Fibroblast of skin of right quadriceps (primary cell): ENCODE measurements at regions not wholly inside any gene's neighbourhood (a gene's known extent, or its start where the extent isn't known, plus 50 kb on each side); places are given as distances from the start of the nearest gene placed in this dataset.
A peak's percentile ranks its signal among the peaks of the same experiment; 100 is the strongest.

Source experiments
- DNase-seq: peaks from one replicate; pipeline ENCODE4 v3.0.0-alpha.2; 2013

DNA sequence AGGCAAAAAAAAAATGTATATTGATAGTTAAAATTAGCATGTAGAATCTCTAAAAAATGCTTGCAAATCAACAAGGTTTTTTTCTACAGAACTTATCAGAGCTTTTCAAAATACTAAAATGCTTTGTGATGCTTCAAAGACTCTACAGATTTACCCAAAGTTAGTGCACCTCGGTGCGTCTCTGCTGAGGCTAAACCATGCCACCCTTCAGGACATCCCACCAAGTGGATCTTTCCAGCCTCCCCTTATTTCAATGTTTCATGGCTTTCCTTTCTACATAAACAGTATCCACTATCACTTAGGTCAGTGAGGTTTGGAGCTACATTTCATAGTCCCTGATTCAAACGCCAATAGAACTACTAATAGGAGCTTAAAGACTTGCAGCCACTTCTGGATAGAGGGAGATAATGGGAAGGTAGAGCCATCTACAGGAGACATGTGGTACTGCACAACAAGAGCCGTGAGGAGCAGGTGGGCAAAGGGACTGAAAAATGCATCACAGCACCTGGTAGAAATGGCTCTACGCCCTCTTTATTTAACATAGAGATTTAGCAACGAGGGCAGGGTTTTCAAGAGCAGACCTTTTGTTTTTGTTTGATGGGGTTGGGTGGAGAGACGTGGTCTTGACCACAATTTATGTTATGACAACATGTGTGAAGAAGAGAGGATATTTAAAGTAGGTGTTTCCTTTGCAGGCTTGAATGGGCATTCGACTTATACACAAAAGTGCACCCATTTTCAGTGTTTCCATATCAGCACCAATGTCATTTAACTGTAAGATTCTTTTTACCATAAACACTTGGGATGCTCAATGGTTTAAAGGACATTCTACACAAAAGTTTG, 56.1 kb upstream of the SLC35G4 start:
- peak; percentile 64 for DNase-seq

DNA sequence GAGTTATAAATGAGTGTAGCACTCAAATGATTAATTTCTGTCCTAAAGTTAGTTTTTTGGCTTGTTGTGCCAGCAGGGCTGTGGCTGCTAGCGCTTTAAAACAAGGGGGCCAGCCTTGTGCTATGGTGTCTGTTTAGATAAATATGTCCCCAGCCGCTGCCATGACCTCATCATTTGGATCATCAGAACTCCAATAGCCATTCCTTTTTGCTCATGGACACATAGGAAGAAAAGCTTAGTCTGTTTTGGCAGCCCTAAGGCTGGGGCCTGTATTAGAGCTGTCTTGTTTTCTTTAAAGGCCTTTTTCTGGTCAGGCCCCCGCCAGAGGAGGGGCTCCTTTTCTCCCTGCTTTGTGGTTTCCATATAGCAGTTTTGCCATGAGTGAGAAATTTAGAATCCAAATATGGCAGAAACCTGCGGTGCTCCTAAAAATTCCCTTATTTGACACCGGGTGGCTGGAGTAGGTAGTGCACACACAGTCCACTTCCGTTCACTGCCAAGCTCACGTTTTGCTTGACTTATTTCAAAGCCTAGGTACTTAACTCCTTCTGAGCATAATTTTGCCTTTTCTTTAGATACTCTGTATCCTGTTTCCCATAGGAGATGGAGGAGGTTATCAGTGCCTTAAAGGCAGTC, 60.4 kb upstream of the SLC35G4 start:
- DNase-seq: no peak

DNA sequence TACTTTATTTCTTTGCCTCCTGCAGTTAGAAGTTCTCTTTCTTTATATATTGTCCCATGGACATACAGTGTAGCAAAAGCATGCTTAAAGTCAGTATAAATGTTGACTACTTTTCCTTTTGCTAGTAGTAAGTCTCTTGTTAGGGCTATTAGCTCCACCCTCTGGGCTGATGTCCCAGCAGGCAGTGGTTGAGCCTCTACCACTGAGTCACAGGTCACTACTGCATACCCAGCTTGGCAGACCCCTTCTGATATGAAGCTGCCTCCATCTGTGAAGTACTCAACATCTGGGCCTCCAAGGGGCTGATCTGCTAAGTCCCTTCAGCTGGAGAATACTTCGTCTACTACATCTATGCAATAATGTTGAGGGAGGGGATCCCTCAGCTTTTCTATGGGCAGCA, 61.0 kb upstream of the SLC35G4 start:
- DNase-seq: no peak

DNA sequence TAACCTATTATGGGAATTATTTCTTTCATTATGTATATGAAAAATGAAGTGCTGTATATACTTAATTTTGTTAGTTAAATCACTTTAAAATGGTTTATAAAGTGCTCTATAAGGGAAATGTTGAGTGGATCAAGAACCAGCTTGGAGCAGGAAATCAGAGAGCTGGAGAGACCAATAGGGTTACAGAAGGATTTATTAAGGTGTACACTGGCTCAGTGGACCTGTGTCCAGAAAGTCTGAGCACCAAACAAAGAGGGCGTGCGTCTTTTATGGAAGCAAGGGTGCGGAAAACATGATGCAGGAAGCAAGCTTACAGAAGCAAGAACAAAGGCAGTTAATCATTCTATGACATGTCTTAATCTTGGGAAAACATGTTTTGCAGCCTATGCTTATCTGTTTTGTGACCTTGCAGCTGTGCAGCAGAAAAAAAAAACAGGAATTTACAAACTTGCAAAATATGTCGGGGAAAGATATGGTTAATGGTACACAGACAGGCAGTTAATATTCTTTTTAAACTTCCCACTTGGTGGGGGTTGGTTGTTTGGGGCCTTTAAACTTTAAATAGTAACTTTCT, 65.2 kb upstream of the SLC35G4 start:
- no peak for DNase-seq

DNA sequence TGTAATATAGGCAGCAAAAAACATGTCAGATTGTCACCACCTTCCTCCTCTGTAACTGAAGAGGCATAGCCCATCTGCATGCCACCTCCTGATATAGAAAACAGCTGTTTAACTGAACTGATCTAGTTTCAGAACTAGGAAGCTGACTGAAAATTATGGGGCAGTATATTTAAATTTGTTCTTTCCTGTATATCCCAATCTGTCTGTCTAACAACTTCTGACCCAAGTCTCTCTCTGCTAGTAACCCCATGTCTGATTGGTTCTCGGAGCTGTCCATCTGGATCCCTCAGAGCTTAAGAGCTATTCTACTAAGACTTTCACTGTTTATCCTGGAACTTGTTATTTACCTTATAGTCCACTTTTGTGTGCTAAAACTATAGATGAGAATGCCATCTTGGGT, 68.2 kb upstream of the SLC35G4 start:
- no peak for DNase-seq

DNA sequence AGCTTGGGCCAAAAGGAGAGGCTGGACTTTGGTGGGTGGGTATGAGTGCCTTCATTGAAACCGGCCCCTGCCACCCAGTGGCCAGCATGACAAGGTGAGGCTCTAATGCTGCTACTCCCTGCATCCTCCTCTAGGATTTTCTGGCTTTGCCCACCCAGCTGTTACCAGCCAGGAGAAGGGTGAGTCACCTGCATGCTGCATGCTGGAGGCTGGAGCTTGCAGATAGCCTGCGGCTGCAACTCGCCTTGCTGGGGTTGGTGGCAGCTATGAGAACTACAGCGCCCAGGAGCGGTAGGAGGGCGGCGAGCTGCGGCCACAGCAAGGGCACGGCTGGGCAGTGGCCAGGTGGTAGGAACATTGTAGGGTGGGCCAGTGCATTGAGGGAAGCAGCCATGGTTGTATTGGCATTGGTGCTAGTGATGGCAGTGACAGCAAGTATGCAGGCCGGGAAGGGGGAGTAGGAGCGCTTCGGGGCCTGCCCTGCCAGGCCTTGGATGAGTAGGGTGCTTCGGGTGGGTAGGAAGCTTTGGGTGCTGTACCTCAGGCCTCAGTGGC, 75.4 kb upstream of the SLC35G4 start:
- DNase-seq: no peak

DNA sequence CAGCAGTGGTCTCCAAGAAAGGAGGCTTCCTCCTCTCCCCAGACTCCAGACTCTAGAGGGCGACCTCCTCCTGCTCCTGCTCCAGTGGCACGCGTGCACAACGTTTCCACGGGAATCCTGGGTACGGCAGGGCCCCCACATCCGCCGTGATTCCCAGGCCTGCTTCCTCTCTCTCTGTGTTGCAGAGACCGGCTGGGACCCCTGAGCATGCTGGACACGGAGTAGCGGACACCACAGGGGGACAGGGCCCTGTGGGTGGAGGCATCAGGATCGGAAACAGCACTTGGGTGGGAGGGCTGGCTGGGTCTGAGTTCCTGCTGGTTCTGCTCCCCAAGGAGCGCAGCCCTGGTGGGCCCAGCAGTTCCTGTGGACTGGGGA, 75.9 kb upstream of the SLC35G4 start:
- no peak for DNase-seq

DNA sequence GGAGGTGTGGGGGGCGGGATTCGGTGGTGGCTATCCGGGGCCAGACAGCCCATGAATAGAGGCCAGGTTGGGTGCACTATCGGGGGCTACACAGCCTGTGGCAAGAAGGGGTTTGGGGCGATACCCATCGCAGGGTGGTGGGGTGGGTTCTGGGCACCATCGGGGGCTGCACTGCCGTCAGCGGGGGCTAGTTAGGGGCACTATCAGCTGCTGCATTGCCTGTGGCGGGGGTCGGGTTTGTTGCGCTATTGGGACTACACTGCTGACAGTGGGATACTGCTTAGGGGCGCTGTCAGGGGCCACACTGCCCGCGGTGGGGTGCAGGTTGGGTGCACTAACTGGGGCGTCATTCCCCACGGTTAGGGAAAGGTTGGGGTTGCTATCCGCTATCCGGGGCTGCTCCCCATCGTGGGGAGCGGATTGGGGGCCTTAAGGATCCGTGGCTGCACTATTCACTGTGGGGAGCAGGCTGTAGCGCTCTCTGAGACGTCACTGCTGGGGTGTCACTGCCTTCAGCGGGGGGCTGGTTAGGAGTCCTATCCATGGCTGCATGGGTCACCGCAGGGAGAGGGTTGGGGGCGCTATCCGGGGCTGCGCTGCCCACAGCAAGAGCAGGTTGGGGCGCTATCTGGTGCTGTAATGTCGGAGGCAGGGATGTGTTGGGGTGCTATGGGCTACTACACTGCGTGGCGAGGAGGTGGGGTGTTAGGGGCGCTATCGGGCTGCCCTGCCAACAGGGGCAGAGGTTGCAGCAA, 76.5 kb upstream of the SLC35G4 start:
- no peak for DNase-seq

DNA sequence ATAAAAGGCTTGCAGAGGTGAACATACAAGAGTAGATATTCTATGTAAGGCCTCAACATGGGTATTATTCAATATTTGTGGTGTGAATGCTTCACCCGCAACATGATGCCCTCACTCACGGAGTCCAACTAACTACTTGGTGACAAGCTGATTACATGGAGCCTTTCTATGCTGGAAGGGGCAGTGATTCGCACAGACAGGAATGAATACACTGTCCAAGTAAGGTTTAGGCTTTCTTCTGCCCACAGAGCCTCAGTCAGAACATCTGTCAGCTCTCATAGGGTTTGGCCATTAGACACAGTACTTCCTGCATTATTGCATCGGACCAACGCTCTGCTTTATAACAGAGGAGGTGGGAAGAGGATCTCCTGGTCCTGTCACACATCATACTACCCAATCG, 80.3 kb upstream of the SLC35G4 start:
- DNase-seq: peak; percentile 72

DNA sequence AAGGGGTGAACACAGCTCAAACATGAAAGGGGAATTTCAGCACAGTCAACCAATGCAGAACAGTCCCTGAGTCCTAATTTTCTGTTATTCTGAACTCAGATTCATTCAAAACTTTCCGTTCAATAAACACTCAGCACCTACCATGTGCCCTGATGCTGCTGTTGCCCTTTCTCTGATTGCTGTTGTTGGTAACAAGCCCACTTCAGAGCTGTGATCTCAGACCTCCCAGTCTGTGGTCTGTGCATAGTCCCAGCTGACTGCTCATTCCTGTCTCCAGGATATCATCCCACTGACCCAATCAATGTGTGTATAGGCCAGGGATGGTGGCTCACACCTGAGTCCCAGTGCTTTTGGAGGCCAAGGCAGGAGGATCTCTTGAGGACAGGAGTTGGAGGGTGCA, 82.7 kb upstream of the SLC35G4 start:
- no peak for DNase-seq

DNA sequence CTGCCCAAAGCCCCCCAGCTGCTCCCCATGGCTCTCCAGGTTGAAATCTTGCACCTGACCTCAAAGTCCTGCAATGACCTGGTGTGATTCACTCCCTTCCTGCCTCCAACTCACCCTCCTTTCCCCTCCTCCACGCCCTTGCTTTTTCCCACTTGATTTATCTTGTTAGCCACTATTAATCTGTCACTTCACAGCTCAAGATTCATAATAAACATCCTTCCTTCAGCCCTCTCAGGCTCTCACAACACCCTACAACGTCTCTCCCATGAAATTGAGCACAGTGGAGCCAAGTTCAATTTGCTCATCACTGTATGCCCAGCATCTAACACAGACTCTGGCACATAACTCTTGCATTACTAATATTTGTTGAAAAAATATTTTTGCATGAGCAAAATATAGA, 85.6 kb upstream of the SLC35G4 start:
- no peak for DNase-seq

DNA sequence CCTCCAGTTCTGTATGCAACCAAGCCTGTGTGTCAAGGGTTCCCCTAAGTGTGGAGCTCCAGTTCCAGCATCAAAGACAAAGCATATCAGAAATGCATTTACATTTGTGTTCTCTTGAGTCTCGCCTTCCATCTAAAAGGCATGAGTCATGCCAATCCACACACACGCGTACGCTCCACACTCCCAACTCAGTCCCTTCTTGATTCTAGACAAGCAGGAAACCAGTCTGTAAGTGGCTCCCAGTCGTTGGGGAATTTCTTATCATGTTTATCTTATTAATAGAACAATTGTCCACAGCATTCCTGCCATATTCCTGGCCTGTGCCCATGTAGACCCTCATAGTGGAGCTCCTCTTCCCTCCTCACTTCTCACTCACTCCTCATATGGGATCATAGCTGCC, 86.4 kb upstream of the SLC35G4 start:
- DNase-seq: no peak

DNA sequence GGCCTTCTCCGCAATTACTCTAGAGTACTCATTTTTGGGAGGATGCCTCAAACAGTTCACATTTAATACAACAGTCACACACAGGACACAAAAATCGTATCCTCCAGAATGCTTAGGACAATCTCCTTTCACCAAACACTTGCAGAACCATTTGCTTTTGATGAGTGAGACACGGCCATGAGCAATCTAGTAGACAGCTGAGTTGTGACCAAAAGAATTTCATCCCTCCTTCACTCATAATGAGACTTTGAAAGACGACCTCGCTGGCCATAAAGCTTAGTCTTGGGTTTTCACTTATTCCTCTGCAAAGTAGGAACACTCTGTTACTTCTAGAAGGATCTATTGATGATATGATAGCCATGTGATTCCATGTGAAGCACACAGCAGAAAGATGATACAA, 87.5 kb upstream of the SLC35G4 start:
- DNase-seq: peak; percentile 55

DNA sequence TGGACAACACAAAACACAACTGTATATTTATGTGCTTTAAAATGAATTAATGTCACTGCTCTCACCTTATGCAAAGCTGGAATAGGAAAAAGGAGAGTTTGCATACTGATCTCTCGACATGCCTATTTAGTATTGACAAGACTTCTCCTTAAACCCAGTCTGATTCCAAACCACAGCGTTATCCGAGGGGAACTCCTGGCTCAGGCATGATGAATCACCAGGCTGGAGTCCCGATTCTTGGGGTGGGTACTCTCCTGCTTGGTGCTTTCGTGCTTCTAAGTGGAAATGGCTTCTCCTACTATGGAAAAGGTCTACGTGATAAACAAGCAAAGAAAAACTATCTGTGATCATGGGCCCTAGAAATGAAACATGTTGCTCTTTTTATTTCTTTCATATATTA, 88.9 kb upstream of the SLC35G4 start:
- DNase-seq: no peak

DNA sequence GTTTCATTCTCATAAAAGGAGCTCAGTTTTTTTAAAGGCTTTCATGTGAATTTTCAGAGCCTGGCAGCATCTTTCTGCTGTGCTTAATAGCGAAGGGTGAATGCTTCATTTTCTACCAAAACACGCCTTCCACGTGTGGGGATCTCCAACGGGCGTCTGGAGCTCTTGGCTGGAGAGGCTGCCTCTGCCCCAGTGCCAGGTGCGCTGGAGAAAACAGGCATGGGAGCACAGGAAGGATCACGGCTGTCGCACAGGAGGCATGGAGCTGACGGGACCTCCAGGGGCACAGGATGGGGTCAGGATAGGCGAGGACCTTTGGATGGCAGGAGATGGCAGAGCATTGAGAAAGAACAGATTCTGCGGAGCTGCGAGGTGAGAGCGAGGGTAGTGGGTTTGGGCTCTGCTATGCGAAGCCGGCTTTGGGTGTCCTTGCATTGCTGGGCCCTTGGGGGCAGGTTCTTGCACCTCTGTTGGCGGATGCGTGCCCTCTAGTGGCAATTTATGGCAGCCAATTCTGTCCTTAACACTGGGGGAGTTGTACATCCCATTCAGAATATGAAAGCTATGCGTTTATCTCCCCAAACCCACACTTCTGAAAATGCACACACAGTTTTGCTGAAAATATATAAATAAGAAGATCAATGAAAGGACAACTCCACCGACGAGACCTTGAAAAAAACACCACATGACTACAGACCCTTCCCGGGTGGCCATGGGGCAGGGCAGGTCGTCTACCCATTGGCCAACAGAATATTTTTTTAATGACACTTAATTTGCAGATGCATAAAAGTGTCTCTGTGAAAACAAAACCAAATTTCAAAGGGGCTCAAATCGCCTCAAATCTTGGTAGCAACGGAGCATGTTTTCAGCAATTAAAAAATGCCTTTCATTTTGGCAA, 90.4 kb upstream of the SLC35G4 start:
- DNase-seq: peak; percentile 49

DNA sequence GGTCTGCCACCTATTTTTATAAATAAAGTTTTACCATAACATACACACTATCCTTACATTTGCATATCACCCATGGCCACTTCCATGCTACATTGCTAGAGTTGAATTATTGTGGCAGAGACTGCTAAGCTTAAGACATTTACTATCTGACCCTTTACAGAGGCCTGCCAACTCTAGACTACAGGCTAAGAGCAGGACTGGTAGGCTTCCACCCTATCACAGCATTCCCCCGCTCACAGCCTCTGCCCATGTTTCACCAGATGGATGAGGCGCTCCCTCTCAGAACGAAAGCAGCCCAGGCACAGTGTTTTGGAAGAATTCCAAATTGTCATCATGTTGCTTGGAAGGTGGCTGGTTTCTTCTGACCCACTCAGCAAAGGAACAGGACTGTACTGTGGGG, 91.7 kb upstream of the SLC35G4 start:
- DNase-seq: no peak

DNA sequence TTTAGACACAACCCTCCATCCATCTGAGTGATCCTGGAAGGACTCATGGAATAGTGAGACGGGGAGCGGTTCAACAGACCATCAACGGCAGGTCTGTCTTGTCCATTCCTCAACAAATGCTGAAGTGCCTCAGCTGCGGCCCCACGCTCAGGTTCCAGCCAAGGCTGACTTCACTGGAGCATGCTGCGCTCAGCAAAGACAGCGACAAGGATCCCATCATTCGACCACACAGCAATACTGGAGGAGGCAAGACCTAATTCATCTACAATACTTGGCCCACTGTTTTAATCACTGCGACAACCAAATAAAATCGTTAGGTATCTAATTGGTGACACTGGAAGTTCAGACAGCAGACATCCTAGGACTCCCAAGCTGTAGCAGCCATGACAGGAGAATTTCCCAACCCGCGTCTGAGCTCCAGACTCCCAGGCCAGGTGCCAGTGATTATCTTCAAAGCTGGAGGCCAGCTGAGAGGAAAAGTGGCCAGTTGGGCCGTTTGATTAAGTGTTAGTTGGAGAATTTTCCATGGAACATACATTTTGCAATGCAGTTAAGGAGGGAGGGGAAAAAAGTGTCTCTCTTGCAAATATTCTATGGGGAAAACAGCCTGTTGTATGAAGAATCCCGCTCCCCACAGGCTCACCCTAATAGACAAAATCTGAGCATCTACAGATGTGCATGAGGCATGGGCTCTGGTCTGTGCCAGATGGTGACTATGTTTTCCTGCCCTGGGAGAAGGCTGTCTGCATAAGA, 92.5 kb upstream of the SLC35G4 start:
- DNase-seq: peak; percentile 52

DNA sequence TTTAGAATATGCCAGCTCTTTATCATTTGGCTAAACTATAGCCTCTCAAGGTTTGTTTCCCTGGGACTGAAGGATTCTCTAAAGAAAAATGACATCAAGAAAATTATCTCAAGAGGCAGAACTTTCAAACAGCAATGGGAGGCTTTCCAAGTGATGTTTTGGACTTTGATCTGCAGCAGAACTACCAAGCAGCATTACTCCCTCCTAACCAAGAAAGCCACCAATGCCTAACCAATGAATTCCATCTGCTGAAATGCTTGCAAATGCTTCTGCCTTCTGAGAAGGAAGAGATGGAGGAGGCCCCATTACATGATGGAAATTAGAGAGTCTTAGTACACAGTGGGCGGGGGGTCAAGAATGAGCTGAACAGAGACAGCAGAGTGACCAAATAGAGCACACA, 95.1 kb upstream of the SLC35G4 start:
- no peak for DNase-seq

DNA sequence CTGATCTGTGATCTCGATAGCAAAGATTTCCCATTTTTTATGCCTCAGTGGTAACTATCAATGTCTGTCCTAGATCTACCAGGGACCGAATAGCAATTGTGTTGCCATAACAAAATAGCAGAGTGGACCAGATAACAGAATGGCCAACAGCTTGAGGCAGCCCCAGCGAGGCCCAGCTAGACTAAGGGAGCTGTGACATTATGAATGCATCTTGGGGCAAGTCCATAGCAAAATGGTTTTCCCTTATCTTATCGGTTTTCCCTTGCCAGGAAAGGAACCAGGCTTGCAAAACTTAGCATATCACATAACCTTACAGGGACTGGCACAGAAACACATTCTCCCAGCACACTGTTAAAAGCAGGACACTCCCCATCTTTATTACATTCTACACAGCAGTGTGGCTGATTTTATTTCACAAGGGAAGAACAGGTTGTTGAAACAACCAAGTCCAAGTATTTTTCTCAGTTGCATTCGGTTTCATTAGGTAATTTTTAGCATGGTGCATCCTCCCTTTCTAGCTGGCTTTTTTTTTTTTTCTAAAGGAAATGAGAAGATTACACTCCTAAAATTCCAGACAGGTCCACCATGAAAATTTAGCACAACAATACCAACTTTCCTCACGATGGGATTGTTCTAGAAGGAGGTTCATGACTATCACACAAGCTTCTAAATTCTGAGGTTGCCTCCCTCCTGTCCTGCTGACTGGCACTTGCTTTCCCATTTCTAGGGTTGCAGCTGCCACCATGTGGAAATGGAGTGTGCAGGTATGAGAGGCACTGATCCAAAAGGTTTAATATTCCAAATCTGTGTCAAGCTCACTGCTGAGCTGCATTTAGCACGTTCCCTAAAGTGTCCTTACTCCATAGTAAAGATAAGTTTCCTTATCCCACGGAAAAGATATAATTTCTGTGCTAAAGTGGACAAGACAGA, 97.0 kb upstream of the SLC35G4 start:
- DNase-seq: peak; percentile 49

DNA sequence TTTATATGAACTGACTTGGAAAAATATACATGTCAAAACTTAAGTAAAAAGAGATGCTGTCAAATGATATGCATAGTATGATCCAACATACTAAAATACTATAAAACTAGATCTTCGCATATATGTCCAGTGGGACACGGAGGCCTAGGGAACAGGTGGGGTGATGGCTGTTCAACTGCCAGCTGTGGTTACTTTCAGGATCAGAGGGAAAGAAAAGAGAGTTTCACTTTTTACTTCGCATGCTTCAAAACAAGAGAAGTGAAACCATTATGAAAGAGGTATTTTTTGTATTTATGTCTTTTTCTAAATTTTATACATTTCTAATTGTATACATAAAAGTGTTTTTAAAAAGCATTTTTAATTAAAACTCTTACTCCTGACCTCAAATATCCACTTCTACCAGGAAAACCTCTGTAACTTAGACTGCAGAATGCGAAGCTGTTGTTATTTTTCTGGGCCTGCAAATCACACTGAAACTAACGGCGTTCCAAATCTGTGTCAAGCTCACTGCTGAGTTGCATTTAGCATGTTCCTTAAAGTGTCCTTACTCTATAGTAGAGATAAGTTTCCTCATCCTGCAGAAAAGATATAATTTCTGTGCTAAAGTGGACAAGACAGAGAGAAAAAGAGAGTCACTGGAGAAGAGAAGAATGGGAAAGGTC, 97.8 kb upstream of the SLC35G4 start:
- no peak for DNase-seq
